ENCODE measurements at regions not wholly inside any gene's neighbourhood (a gene's known extent, or its start where the extent isn't known, plus 50 kb on each side); places are given as distances from the start of the nearest gene placed in this dataset.

DNA sequence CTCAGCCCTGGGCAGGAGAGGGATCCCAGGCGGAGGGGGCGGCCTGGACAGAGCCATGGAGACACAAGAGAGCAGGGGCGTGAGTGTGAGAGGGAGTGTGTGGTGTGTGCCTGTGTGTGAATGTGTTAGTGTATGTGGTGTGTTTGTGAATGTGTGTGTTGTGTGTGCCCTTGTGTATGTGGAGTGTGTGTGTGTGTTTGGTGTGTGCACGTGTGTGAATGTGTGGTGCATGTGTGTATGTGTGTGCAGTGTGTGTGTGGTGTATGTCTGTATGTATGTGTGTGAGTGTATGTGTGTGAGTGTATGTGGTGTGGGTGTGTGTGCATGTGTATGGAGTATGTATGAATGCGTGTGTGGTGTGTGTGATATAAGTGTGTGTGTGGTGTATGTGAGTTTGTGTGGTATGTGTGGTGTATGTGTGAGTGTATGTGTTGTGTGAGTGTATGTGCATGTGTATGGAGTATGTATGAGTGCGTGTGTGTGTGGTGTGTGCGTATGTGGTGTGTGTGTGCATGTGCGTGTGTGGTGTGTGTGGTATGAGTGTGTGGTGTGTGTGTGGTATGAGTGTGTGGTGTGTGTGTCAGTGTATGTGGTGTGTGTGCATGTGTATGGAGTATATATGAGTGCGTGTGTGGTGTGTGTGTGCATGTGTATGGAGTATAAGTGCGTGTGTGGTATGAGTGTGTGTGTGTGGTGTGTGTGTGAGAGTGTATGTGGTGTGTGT, 175.2 kb upstream of the AFDN start:
- Mint-ChIP-seq H3K9me3 (ENCODE audit: unreplicated experiment) (no peaks in the 10 kb centered on the region), H3K4me3 (ENCODE audit: unreplicated experiment) (no peak overlapping the region), H3K36me3 (ENCODE audit: insufficient read depth, unreplicated experiment) (no peaks in the 10 kb centered on the region), H3K27ac (ENCODE audit: unreplicated experiment) (no peak overlapping the region), H3K27me3 (ENCODE audit: insufficient read depth, unreplicated experiment) (no peaks in the 10 kb centered on the region), H3K4me1 (ENCODE audit: low read depth, unreplicated experiment) (no peaks in the 10 kb centered on the region)
- H3K9me3 ChIP-seq, result no peaks in the 10 kb centered on the region
- no peaks in the 10 kb centered on the region for H3K4me1 ChIP-seq
- ChIA-PET POLR2A (no interaction called here), CTCF (no interaction called here)
- H3K27me3 ChIP-seq (replicated peaks; ENCODE audit: control insufficient read depth, insufficient read depth, low read length), result no peaks in the 10 kb centered on the region
- no TSS peak for BruUV-seq (replicated peaks)
- TF ChIP-seq, protein P1, sequence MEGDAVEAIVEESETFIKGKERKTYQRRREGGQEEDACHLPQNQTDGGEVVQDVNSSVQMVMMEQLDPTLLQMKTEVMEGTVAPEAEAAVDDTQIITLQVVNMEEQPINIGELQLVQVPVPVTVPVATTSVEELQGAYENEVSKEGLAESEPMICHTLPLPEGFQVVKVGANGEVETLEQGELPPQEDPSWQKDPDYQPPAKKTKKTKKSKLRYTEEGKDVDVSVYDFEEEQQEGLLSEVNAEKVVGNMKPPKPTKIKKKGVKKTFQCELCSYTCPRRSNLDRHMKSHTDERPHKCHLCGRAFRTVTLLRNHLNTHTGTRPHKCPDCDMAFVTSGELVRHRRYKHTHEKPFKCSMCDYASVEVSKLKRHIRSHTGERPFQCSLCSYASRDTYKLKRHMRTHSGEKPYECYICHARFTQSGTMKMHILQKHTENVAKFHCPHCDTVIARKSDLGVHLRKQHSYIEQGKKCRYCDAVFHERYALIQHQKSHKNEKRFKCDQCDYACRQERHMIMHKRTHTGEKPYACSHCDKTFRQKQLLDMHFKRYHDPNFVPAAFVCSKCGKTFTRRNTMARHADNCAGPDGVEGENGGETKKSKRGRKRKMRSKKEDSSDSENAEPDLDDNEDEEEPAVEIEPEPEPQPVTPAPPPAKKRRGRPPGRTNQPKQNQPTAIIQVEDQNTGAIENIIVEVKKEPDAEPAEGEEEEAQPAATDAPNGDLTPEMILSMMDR (IDR thresholded peaks at IDR 0.05; ENCODE audit: insufficient read depth in 1 of 2, low read depth in 1 of 2, low read length in 1 of 2, severe bottlenecking in 1 of 2, unreplicated experiment in 1 of 2), result no peak
- DNase-seq, result no peak
- H3K4me3 ChIP-seq (ENCODE audit: low read depth, low read length), result no peak overlapping the region
- intact Hi-C loops (cut with micrococcal nuclease; ENCODE audit: unreplicated experiment), result no loop called here
- no peaks in the 10 kb centered on the region for H3K36me3 ChIP-seq (ENCODE audit: control insufficient read depth, insufficient read depth, low read length)

DNA sequence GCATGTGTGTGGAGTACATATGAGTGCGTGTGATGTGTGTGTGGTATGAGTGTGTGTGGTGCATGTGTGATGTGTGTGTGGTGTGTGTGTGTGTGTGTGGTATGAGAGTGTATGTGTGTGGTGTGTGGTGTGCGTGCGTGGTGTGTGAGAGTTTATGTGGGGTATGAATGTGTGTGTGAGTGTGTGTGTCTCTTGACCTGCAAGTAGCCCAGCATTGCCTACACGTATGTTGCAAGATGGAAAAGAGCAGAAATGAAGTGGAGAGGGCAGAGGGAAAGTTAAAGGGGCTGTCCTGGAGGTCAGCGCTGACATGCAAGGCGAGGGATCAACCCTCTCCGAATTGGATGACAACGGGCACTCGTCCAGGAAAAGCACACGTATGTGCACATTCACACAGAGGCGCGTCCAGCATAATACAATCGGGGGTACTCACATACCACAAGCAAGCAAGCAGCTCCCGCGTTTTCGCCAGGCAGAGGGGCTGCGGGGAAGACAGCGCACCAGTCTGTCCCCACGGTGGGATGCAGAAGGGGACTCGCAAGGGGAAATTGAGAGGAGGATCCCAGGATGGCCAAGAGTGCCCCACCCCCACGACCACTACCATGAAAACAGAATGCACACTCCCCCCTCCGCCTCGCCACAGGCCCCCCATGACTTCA, 174.5 kb upstream of the AFDN start:
- no peaks in the 10 kb centered on the region for H3K27me3 ChIP-seq (replicated peaks; ENCODE audit: control insufficient read depth, insufficient read depth, low read length)
- no peaks in the 10 kb centered on the region for H3K36me3 ChIP-seq (ENCODE audit: control insufficient read depth, insufficient read depth, low read length)
- H3K4me1 ChIP-seq, result no peaks in the 10 kb centered on the region
- no peaks in the 10 kb centered on the region for H3K9me3 ChIP-seq
- Mint-ChIP-seq H3K27ac (ENCODE audit: unreplicated experiment) (no peak overlapping the region), H3K9me3 (ENCODE audit: unreplicated experiment) (no peaks in the 10 kb centered on the region), H3K4me3 (ENCODE audit: unreplicated experiment) (no peak overlapping the region), H3K4me1 (ENCODE audit: low read depth, unreplicated experiment) (no peaks in the 10 kb centered on the region), H3K36me3 (ENCODE audit: insufficient read depth, unreplicated experiment) (no peaks in the 10 kb centered on the region), H3K27me3 (ENCODE audit: insufficient read depth, unreplicated experiment) (no peaks in the 10 kb centered on the region)
- CTCF ChIA-PET, result no interaction called here
- intact Hi-C loops (cut with micrococcal nuclease; ENCODE audit: unreplicated experiment), result no loop called here
- DNase-seq, result no peak
- no TSS peak for BruUV-seq (replicated peaks)
- POLR2A ChIA-PET, result no interaction called here
- H3K4me3 ChIP-seq (ENCODE audit: low read depth, low read length), result no peak overlapping the region
- TF ChIP-seq, protein P1 (IDR thresholded peaks at IDR 0.05; ENCODE audit: insufficient read depth in 1 of 2, low read depth in 1 of 2, low read length in 1 of 2, severe bottlenecking in 1 of 2, unreplicated experiment in 1 of 2), result no peak

DNA sequence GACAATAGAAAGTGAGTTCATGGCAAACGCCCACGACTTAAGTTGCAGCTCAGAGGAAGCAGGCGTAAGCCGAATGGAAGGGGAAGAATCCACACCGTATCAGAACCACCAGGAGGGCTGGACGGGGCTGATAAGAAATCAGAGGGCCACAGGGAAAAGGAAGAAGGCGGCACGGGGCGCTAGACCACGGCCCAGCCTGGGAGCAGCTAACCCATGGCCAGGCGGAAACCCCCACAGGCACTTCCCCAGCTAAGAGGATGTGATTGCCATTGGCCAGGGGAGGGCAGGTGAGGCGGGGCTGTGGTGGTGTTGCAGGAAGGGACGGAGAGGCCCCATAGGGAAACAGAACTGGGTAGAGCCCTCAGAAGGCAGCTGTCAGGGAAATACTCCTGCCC, 174.0 kb upstream of the AFDN start:
- intact Hi-C loops (cut with micrococcal nuclease; ENCODE audit: unreplicated experiment), result no loop called here
- no peak overlapping the region for H3K27ac Mint-ChIP-seq (ENCODE audit: unreplicated experiment)
- no peak overlapping the region for H3K4me3 ChIP-seq (ENCODE audit: low read depth, low read length)
- no peaks in the 10 kb centered on the region for H3K27me3 Mint-ChIP-seq (ENCODE audit: insufficient read depth, unreplicated experiment)
- H3K9me3 Mint-ChIP-seq (ENCODE audit: unreplicated experiment), result no peaks in the 10 kb centered on the region
- no peaks in the 10 kb centered on the region for H3K4me1 Mint-ChIP-seq (ENCODE audit: low read depth, unreplicated experiment)
- TF ChIP-seq, protein P1 (IDR thresholded peaks at IDR 0.05; ENCODE audit: insufficient read depth in 1 of 2, low read depth in 1 of 2, low read length in 1 of 2, severe bottlenecking in 1 of 2, unreplicated experiment in 1 of 2), result no peak
- no peak for DNase-seq
- CTCF ChIA-PET, result no interaction called here
- H3K27me3 ChIP-seq (replicated peaks; ENCODE audit: control insufficient read depth, insufficient read depth, low read length), result no peaks in the 10 kb centered on the region
- H3K4me3 Mint-ChIP-seq (ENCODE audit: unreplicated experiment), result no peak overlapping the region
- no TSS peak for BruUV-seq (replicated peaks)
- H3K36me3 Mint-ChIP-seq (ENCODE audit: insufficient read depth, unreplicated experiment), result no peaks in the 10 kb centered on the region
- H3K4me1 ChIP-seq, result no peaks in the 10 kb centered on the region
- POLR2A ChIA-PET, result no interaction called here
- H3K9me3 ChIP-seq, result no peaks in the 10 kb centered on the region
- H3K36me3 ChIP-seq (ENCODE audit: control insufficient read depth, insufficient read depth, low read length), result no peaks in the 10 kb centered on the region
